K562 (cell line): ENCODE measurements at regions not wholly inside any gene's neighbourhood (a gene's known extent, or its start where the extent isn't known, plus 50 kb on each side); places are given as distances from the start of the nearest gene placed in this dataset.

Experiments
- ATAC-seq: fragments of 200-7000 bp; cut with Tn5 transposase; 3 replicates; pipeline ENCODE4 v1.9.1; 2020; ENCODE audit warnings: moderate library complexity
- BruUV-seq: library from RNA; stranded (reverse); fragments of 400-500 nt; replicated peaks from 2 replicates; lab custom pipeline; 2021; lab: Mats Ljungman, UMichigan
- CTCF ChIA-PET: fragments of 300-600 bp; formaldehyde crosslinking; extraction: SDS; loops from one replicate; lab custom pipeline; 2021; ENCODE audit warnings: low intra/inter-chr PET ratio; lab: Yijun Ruan, JAX
- POLR2A ChIA-PET: fragments of 300-600, 350-650 bp; sonication (Branson Sonifier 250); formaldehyde crosslinking; extraction: SDS; loops from one replicate; lab custom pipeline; 2021; ENCODE audit warnings: antibody characterized with exemption, inconsistent platforms; lab: Yijun Ruan, JAX
- DNase-seq, 4 experiments: peaks; one replicate each; pipeline versions ENCODE4 v3.0.0 to v3.0.0-alpha.2; 2011 to 2018; ENCODE audit warnings: low spot score in 3 of 4, mixed read lengths in 3 of 4; ENCODE audit errors: extremely low read depth in 1 of 4
- FAIRE-seq: peaks from 2 replicates; lab custom pipeline; 2011; peaks lifted over from hg19 to GRCh38; lab: Jason Lieb, UNC
- H2AFZ ChIP-seq: 2 replicates; pipeline ENCODE4 v1.6.0; 2011; ENCODE audit warnings: low read depth, low read length, control low read depth, inconsistent platforms
- H3K27ac ChIP-seq: fragments of 200-600 bp; 3 replicates; pipeline ENCODE4 v1.8.0; 2011; ENCODE audit warnings: low read depth, mild to moderate bottlenecking, control low read depth, inconsistent platforms, low read length, moderate library complexity, mixed read lengths; ENCODE audit errors: extremely low read depth
- H3K27me3 ChIP-seq, 2 experiments: fragments of 300-600 bp in 1 of 2; 2 replicates in 1 of 2; 3 replicates in 1 of 2; pipeline versions ENCODE4 v1.6.0 to v1.8.0; 2011; ENCODE audit warnings: inconsistent platforms in 2 of 2, low read length in 2 of 2, mild to moderate bottlenecking in 1 of 2, mixed read lengths in 1 of 2, moderate library complexity in 1 of 2; ENCODE audit not compliant: control insufficient read depth in 2 of 2, insufficient read depth in 2 of 2
- H3K36me3 ChIP-seq: fragments of 300-600 bp; 3 replicates; pipeline ENCODE4 v1.8.0; 2011; ENCODE audit warnings: mild to moderate bottlenecking, low read length, inconsistent platforms; ENCODE audit not compliant: control insufficient read depth, insufficient read depth
- H3K4me1 ChIP-seq, 2 experiments: fragments of 200-600 bp in 1 of 2; replicated peaks in 1 of 2; 2 replicates in 1 of 2; 3 replicates in 1 of 2; pipeline versions ENCODE4 v1.5.1 to v1.8.0; 2011; ENCODE audit warnings: inconsistent platforms in 2 of 2, low read length in 2 of 2, mild to moderate bottlenecking in 1 of 2, mixed read lengths in 1 of 2, moderate library complexity in 1 of 2; ENCODE audit not compliant: control insufficient read depth in 2 of 2, insufficient read depth in 2 of 2
- H3K4me2 ChIP-seq: 2 replicates; pipeline ENCODE4 v1.6.1; 2011; ENCODE audit warnings: low read length, control low read depth, inconsistent platforms, mixed read lengths; ENCODE audit not compliant: insufficient read depth
- H3K4me3 ChIP-seq: fragments of 200-600 bp; sonication (generic), shearing (Covaris generic); 2 replicates; pipeline ENCODE4 v1.5.1; 2016; ENCODE audit warnings: control low read depth, inconsistent platforms
- H3K79me2 ChIP-seq: fragments of 200-600 bp; 3 replicates; pipeline ENCODE4 v1.8.0; 2011; ENCODE audit warnings: low read length, inconsistent platforms; ENCODE audit not compliant: control insufficient read depth, insufficient read depth
- H3K9ac ChIP-seq, 2 experiments: 2 replicates each; pipeline versions ENCODE4 v1.6.0 to v1.6.1; 2011; ENCODE audit warnings: low read depth in 2 of 2, low read length in 2 of 2, control low read depth in 1 of 2, inconsistent platforms in 1 of 2, mild to moderate bottlenecking in 1 of 2, mixed read lengths in 1 of 2; ENCODE audit not compliant: insufficient read depth in 1 of 2
- H3K9me1 ChIP-seq: one replicate; pipeline ENCODE4 v1.6.0; 2011; ENCODE audit warnings: inconsistent platforms, mild to moderate bottlenecking, low read length, moderate library complexity; ENCODE audit not compliant: control insufficient read depth, insufficient read depth
- H3K9me3 ChIP-seq: replicated peaks from 2 replicates; pipeline ENCODE4 v1.5.1; 2011; ENCODE audit warnings: low read depth, low read length, inconsistent platforms; ENCODE audit not compliant: control insufficient read depth, insufficient read depth
- H4K20me1 ChIP-seq: replicated peaks from 2 replicates; pipeline ENCODE4 v1.6.1; 2011; ENCODE audit warnings: low read length, inconsistent platforms, mixed read lengths; ENCODE audit not compliant: control insufficient read depth, insufficient read depth
- HMG20B ChIP-seq: fragments of 250-450 bp; sonication (Bioruptor Pico); IDR thresholded peaks from 2 replicates; pipeline ENCODE4 v1.5.0; 2021; ENCODE audit warnings: mild to moderate bottlenecking
- JUND ChIP-seq, 2 experiments: IDR thresholded peaks; 2 replicates in 1 of 2; 3 replicates in 1 of 2; pipeline ENCODE4 v1.6.1; 2011; ENCODE audit warnings: borderline replicate concordance in 2 of 2, low read depth in 2 of 2, low read length in 2 of 2, improper control_type of control experiment in 1 of 2, missing biosample characterization in 1 of 2, missing genetic modification characterization in 1 of 2, missing genetic modification reagents in 1 of 2
- NRF1 ChIP-seq, 2 experiments: fragments of 450-650 bp; IDR thresholded peaks in 1 of 2; conservative IDR thresholded peaks in 1 of 2; 2 replicates each; pipeline ENCODE4 v1.6.1; 2014; ENCODE audit warnings: mild to moderate bottlenecking in 2 of 2
- PHTF2 ChIP-seq: fragments of 250-450 bp; sonication (Bioruptor Pico); IDR thresholded peaks from 2 replicates; pipeline ENCODE4 v1.5.0; 2021; ENCODE audit warnings: mild to moderate bottlenecking
- RFX7 ChIP-seq: fragments of 250-450 bp; sonication (Bioruptor Pico); IDR thresholded peaks from 2 replicates; pipeline ENCODE4 v1.5.1; 2021; ENCODE audit warnings: mild to moderate bottlenecking
- SAFB2 ChIP-seq: fragments of 200-400 bp; formaldehyde crosslinking; IDR thresholded peaks from 2 replicates; pipeline ENCODE4 v1.6.1; 2018; ENCODE audit warnings: borderline replicate concordance, low read length, low read depth, moderate library complexity; ENCODE audit not compliant: severe bottlenecking
- SMARCC2 ChIP-seq: fragments of 450-650 bp; IDR thresholded peaks from 2 replicates; pipeline ENCODE4 v1.6.1; 2017; ENCODE audit warnings: antibody characterized with exemption, moderate library complexity, mild to moderate bottlenecking, low read depth
- ZFP1 ChIP-seq: fragments of 450-650 bp; formaldehyde crosslinking; IDR thresholded peaks from 2 replicates; pipeline ENCODE4 v1.4.0; 2020; ENCODE audit warnings: mild to moderate bottlenecking, mixed read lengths
- ZNF311 ChIP-seq: fragments of 250-450 bp; sonication (Bioruptor Pico); IDR thresholded peaks from 2 replicates; pipeline ENCODE4 v1.4.0; 2020; ENCODE audit warnings: mild to moderate bottlenecking, moderate library complexity
- WGBS: fragments of 100-300 bp; shearing (Covaris generic); methylation state at CpG from one replicate; pipeline ENCODE4 v1.1.6; 2016; ENCODE audit warnings: low coverage, mixed read lengths; ENCODE audit not compliant: insufficient coverage; ENCODE audit errors: missing lambda C conversion rate; 5-methylcytosine and 5-hydroxymethylcytosine counted together
- in situ Hi-C: fragments of 300-500 bp; cut with MboI; formaldehyde crosslinking; loops from 4 replicates; pipeline ENCODE4 v1.15.0; 2018; ENCODE audit warnings: inconsistent platforms, mixed read lengths
- intact Hi-C: fragments of 100-400 bp; cut with micrococcal nuclease; formaldehyde crosslinking; loops from 2 replicates; pipeline ENCODE4 v1.14.2; 2022
- TF ChIP-seq, protein P1 (sequence below): fragments of 250-450 bp; sonication (Bioruptor Pico); IDR thresholded peaks from 2 replicates; pipeline ENCODE4 v1.8.0; 2021; ENCODE audit warnings: borderline replicate concordance, mild to moderate bottlenecking, moderate library complexity; ENCODE audit not compliant: poor library complexity, severe bottlenecking
- TF ChIP-seq, protein P2 (sequence below): fragments of 450-650 bp; IDR thresholded peaks from 2 replicates; pipeline ENCODE4 v1.7.1; 2018; ENCODE audit warnings: mild to moderate bottlenecking, low read depth; ENCODE audit not compliant: partially characterized antibody
- TF ChIP-seq, protein P3 (sequence below): fragments of 250-450 bp; sonication (Bioruptor Pico); IDR thresholded peaks from 2 replicates; pipeline ENCODE4 v1.8.0; 2021; ENCODE audit warnings: mild to moderate bottlenecking, moderate library complexity

DNA sequence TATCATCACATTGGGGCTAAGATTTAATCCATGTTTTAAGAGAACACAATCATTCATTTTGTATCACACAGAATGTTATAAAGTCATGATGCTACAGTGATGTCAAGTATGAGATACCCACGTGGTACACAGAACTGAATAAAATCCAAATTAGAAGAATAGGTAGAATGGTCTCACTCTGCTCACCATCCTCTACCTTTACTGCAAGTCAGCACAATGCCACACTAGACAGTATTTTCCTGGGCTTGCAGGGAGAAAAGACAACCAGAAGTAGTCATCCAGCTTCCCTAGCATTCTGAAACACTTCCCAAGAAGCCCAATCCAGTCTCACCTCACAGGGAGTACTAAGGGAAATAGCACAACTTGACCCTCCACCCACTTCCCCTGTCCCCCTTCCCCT lies 856.2 kb upstream of the NRXN1 start (continued):
- TF ChIP-seq, protein P1, sequence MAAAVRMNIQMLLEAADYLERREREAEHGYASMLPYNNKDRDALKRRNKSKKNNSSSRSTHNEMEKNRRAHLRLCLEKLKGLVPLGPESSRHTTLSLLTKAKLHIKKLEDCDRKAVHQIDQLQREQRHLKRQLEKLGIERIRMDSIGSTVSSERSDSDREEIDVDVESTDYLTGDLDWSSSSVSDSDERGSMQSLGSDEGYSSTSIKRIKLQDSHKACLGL (CRISPR knock-in tag): no peak
- no peak for TF ChIP-seq ZNF311 (CRISPR knock-in tag)
- TF ChIP-seq HMG20B (CRISPR knock-in tag): no peak
- no peak for TF ChIP-seq NRF1 (conservative IDR thresholded peaks at IDR 0.05 in 1 of 2, IDR thresholded peaks at IDR 0.05 in 1 of 2)

DNA sequence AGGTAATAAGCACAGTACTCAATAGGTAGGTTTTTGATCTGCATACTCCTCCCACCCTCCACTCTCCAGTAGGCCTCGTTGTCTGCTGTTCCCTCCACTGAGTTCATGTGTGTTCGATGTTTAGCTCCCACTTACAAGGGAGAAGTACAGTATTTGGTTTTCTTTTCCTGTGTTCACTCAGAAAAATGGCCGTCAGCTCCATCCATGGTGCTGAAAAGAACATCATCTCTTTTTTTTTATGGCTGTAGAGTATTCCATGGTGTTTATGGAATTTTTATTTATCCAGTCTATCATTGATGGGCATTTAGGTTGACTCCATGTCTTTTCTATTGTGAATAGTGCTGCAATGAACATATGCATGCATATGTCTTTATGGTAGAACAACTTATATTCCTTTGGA lies 849.7 kb upstream of the NRXN1 start:
- Histone ChIP-seq H2AFZ (no peak overlapping the region), H3K9me1 (no peaks in the 10 kb centered on the region), H4K20me1 (no peaks in the 10 kb centered on the region), H3K27ac (no peak overlapping the region), H3K79me2 (no peaks in the 10 kb centered on the region), H3K4me3 (no peak overlapping the region), H3K9ac (no peak overlapping the region), H3K27me3 (no peaks in the 10 kb centered on the region), H3K4me2 (no peak overlapping the region), H3K9me3 (no peaks in the 10 kb centered on the region), H3K36me3 (no peaks in the 10 kb centered on the region), H3K4me1 (no peaks in the 10 kb centered on the region)
- no peak for DNase-seq
- ATAC-seq: no peak
- TF ChIP-seq, protein P2, sequence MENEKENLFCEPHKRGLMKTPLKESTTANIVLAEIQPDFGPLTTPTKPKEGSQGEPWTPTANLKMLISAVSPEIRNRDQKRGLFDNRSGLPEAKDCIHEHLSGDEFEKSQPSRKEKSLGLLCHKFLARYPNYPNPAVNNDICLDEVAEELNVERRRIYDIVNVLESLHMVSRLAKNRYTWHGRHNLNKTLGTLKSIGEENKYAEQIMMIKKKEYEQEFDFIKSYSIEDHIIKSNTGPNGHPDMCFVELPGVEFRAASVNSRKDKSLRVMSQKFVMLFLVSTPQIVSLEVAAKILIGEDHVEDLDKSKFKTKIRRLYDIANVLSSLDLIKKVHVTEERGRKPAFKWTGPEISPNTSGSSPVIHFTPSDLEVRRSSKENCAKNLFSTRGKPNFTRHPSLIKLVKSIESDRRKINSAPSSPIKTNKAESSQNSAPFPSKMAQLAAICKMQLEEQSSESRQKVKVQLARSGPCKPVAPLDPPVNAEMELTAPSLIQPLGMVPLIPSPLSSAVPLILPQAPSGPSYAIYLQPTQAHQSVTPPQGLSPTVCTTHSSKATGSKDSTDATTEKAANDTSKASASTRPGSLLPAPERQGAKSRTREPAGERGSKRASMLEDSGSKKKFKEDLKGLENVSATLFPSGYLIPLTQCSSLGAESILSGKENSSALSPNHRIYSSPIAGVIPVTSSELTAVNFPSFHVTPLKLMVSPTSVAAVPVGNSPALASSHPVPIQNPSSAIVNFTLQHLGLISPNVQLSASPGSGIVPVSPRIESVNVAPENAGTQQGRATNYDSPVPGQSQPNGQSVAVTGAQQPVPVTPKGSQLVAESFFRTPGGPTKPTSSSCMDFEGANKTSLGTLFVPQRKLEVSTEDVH: no peak
- TF ChIP-seq SAFB2 (no peak), JUND (IDR thresholded peaks at IDR 0.05; ENCODE audit: borderline replicate concordance, low read depth, low read length) (no peak), JUND (tag; IDR thresholded peaks at IDR 0.05; ENCODE audit: borderline replicate concordance, low read depth, low read length) (no peak), ZFP1 (CRISPR knock-in tag) (no peak), PHTF2 (CRISPR knock-in tag) (no peak), RFX7 (no peak), SMARCC2 (no peak)
- TF ChIP-seq, protein P3, sequence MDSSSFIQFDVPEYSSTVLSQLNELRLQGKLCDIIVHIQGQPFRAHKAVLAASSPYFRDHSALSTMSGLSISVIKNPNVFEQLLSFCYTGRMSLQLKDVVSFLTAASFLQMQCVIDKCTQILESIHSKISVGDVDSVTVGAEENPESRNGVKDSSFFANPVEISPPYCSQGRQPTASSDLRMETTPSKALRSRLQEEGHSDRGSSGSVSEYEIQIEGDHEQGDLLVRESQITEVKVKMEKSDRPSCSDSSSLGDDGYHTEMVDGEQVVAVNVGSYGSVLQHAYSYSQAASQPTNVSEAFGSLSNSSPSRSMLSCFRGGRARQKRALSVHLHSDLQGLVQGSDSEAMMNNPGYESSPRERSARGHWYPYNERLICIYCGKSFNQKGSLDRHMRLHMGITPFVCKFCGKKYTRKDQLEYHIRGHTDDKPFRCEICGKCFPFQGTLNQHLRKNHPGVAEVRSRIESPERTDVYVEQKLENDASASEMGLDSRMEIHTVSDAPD (CRISPR knock-in tag): no peak
- in situ Hi-C loops: no loop called here
- FAIRE-seq: no peak
- intact Hi-C loops: no loop called here
- no TSS peak for BruUV-seq
- CTCF ChIA-PET: no interaction called here
- POLR2A ChIA-PET: interaction anchor here (0.6 kb wide), 1 partner anchor 615 kb away, joined by 3 read pairs; no protein-coding TSS in a partner anchor
- WGBS: 0% methylated on average over 3 of the region's 3 CpGs
